GM12873 (cell line): ENCODE measurements at regions not wholly inside any gene's neighbourhood (a gene's known extent, or its start where the extent isn't known, plus 50 kb on each side); places are given as distances from the start of the nearest gene placed in this dataset.

Source experiments
- TF ChIP-seq, protein P1 (sequence below): IDR thresholded peaks from 2 replicates; pipeline ENCODE4 v1.5.1; 2012; ENCODE audit warnings: low read depth, mild to moderate bottlenecking, moderate library complexity, low read length, control low read depth; ENCODE audit not compliant: insufficient read depth; ENCODE audit errors: missing control alignments

DNA sequence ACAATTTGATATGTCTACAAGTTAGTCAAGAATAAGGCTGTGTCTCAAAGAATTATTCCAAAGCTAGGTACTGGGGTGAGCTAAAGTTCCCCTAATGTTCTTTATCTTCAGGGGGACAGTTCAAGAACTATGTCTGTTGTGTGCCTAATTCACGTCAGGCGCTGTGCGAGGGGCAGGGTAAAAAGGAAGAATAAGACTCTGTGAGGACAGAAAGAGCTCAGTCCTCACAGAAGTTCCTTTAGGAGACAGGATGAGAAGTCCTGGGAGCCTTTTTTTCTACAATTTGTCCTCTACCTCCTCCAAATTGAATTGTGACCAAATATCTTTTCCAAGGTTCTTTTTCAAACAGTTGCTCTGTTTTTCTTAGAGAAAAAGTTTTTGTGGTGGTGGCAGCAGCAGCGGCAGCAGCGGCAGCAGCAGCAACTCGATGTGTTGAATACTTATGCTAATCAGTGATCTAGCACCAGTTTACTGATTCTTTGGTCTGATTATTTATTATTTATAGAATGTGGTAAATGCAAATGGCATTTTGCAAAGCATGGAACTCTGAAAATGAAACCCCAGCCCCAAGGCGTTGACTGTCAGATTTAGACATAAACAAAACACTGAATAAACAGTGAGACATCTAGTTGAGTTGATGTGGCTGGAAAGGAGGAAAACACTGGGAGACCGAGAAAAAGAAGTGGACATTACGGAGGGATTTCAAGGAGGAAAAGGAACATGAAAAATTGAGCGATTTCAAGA, 88.6 kb downstream of the GTPBP8 start:
- TF ChIP-seq, protein P1, sequence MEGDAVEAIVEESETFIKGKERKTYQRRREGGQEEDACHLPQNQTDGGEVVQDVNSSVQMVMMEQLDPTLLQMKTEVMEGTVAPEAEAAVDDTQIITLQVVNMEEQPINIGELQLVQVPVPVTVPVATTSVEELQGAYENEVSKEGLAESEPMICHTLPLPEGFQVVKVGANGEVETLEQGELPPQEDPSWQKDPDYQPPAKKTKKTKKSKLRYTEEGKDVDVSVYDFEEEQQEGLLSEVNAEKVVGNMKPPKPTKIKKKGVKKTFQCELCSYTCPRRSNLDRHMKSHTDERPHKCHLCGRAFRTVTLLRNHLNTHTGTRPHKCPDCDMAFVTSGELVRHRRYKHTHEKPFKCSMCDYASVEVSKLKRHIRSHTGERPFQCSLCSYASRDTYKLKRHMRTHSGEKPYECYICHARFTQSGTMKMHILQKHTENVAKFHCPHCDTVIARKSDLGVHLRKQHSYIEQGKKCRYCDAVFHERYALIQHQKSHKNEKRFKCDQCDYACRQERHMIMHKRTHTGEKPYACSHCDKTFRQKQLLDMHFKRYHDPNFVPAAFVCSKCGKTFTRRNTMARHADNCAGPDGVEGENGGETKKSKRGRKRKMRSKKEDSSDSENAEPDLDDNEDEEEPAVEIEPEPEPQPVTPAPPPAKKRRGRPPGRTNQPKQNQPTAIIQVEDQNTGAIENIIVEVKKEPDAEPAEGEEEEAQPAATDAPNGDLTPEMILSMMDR = no peak

DNA sequence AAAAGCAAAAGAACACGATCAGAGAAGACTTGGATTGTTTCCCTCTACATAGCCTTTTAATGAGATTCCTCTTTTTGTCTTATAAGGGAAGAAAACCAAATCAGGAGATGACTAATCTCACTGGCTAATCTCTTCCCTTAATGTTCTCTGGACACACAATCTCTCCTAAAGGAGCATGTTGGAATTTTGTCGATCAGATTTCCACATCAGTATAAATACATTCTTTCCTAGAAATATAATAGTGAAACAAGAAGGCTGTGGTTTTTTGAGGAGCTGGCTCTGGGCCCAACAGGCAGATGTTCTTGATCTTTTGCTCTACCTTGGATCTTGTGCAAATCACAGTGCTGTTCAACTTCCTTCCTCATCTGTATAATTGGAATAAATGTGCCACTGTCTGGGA, 94.0 kb downstream of the GTPBP8 start:
- TF ChIP-seq, protein P1 = no peak

DNA sequence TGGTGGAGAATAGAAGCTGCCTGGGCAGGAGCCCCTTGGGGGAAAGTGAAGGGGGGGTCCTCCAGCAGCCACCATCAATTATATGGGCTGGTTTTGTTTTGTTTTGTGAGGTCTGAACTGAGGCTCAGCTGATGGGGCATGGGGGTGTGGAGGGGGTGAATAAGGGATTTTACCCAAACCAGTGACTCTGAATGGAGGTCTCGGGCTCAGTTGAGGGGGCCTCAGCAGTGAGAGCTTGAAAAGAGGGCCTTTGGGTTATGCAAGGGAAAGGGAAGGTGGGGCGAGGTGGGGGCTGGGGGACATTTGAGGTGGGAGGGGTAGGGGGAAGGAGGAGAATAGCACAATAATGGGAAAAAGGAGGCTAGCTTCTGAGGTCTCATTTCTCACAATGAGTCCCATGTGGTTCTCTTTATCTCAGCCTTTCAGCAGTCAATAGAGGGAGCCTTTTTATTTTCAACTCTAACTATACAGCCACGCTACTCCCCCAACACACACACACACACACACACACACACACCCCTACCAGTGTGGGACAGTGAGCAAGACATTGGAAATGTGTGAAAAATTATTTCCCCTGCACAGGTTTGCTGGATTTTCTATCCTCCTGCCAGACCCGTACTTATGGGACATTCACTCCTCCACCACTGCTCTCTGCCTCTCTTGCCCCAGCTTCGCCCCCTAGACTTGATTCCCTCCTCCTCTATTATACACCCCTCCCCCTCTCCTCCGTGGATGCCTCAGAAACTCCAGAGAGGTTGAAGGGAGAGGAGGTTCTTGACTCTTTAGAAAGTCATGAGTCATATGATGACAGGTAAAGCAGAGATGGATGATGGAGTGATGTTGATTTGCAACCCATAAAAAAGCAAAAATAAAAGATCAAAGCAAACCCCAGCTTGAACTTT, 96.0 kb downstream of the GTPBP8 start:
- TF ChIP-seq, protein P1 = no peak

DNA sequence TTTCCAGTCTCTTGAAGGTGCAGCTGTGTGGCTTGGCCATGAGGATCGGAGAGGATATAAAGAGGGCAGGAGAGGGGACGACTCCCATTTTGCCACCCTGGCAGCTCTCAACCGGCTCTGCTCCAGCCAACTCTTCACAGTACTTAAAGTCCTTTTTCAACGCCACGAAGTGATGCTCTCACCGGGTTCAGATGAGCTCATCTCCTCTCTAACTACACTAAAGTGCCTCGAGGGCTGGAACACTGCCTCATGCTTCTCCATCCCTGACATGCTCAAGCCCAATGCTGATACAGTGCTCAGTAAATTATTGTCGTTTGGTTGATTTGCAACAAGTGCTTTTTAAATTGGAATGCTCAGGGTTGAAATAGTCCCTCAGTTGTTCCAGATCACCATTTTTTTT, 97.8 kb downstream of the GTPBP8 start:
- TF ChIP-seq, protein P1 = no peak

DNA sequence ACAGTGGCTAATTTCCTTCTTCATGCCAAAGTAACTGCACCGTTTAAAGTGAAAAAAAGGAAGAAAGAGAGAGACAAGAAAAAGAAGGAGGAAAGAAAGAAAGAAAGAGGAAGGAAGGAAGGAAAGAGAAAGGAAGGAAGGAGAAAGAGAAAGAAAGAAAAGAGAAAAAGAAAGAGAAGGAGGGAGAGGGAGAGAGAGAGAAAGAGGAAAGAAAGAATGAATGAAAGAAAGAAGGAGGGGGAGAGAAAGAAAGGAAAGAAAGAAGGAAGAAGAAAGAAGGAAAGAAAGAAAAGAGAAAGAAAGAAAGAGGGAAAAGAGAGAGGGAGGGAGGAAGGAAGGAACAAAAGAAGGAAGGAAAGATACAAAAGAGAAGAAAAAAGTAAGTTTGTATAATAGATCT, 100.6 kb downstream of the GTPBP8 start:
- TF ChIP-seq, protein P1 = no peak

DNA sequence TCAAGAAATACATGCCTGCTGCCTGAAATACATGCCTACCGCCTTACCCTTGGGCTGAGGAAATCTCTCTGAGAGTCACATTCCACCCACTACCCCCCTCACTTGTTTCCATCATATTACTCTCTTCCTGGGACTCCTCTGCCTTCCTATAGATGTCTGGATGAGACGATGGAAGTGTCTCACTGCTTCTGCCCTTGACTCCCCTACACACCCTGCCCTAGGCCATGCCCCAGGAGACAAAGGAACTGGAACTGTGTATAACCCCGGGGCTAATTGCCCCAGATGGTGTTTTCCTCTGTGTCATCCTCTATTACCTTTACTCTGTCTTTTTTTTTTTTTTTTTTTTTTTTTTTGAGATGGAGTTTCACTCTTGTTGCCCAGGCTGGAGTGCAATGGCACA, 102.0 kb downstream of the GTPBP8 start:
- TF ChIP-seq, protein P1 = no peak
